HepG2 (cell line): ENCODE measurements at regions not wholly inside any gene's neighbourhood (a gene's known extent, or its start where the extent isn't known, plus 50 kb on each side); places are given as distances from the start of the nearest gene placed in this dataset.

Source experiments
- ADNP ChIP-seq: sonication (generic); formaldehyde crosslinking; IDR thresholded peaks from 2 replicates; pipeline ENCODE4 v1.4.0; 2020; ENCODE audit warnings: missing genetic modification reagents
- ATF7-NPFF ChIP-seq: sonication (generic); formaldehyde crosslinking; IDR thresholded peaks from 2 replicates; pipeline ENCODE4 v1.8.1; 2023; ENCODE audit warnings: mild to moderate bottlenecking, low read depth, missing genetic modification reagents, moderate library complexity
- CERS6 ChIP-seq: sonication (generic); formaldehyde crosslinking; IDR thresholded peaks from 2 replicates; pipeline ENCODE4 v1.5.0; 2020; ENCODE audit warnings: missing genetic modification reagents
- EZH2 ChIP-seq: conservative IDR thresholded peaks from 2 replicates; pipeline ENCODE4 v1.6.1; 2012; ENCODE audit warnings: mild to moderate bottlenecking, low read depth, low read length, moderate library complexity
- GPBP1L1 ChIP-seq: sonication (generic); formaldehyde crosslinking; IDR thresholded peaks from 2 replicates; pipeline ENCODE4 v1.5.0; 2020; ENCODE audit warnings: mild to moderate bottlenecking, missing genetic modification reagents
- HNF1A ChIP-seq, 2 experiments: sonication (generic) in 1 of 2; formaldehyde crosslinking in 1 of 2; IDR thresholded peaks; 2 replicates each; pipeline versions ENCODE4 v1.4.0 to v1.6.1; 2016 to 2020; ENCODE audit warnings: borderline replicate concordance in 1 of 2, low read depth in 1 of 2, mild to moderate bottlenecking in 1 of 2, missing genetic modification reagents in 1 of 2
- HNRNPLL ChIP-seq: fragments of 200-400 bp; formaldehyde crosslinking; IDR thresholded peaks from 2 replicates; pipeline ENCODE4 v1.6.1; 2017; ENCODE audit warnings: mild to moderate bottlenecking, low read depth, low read length; ENCODE audit not compliant: poor library complexity, severe bottlenecking
- MIXL1 ChIP-seq: IDR thresholded peaks from 2 replicates; pipeline ENCODE4 v1.6.1; 2016
- MNT ChIP-seq: fragments of 450-650 bp; IDR thresholded peaks from 2 replicates; pipeline ENCODE4 v1.6.1; 2016
- MXD4 ChIP-seq: IDR thresholded peaks from 2 replicates; pipeline ENCODE4 v1.6.1; 2016; ENCODE audit warnings: mild to moderate bottlenecking, missing biosample characterization, missing genetic modification reagents
- RXRB ChIP-seq: IDR thresholded peaks from 2 replicates; pipeline ENCODE4 v1.6.1; 2016; ENCODE audit warnings: borderline replicate concordance, missing genetic modification reagents, missing compliant biosample characterization
- SAP130 ChIP-seq: IDR thresholded peaks from 2 replicates; pipeline ENCODE4 v1.6.1; 2016; ENCODE audit warnings: low read depth
- SMC3 ChIP-seq: IDR thresholded peaks from 2 replicates; pipeline ENCODE4 v1.6.1; 2011; ENCODE audit warnings: low read length, improper control_type of control experiment
- SRSF4 ChIP-seq: fragments of 200-400 bp; formaldehyde crosslinking; IDR thresholded peaks from one replicate; pipeline ENCODE4 v1.6.1; 2018; ENCODE audit warnings: mild to moderate bottlenecking, low read depth, low read length, moderate library complexity; ENCODE audit not compliant: poor library complexity, severe bottlenecking
- THAP8 ChIP-seq: sonication (generic); formaldehyde crosslinking; IDR thresholded peaks from 2 replicates; pipeline ENCODE4 v1.5.1; 2020; ENCODE audit warnings: missing genetic modification reagents, mild to moderate bottlenecking, borderline replicate concordance
- TSC22D2 ChIP-seq: sonication (generic); formaldehyde crosslinking; IDR thresholded peaks from 2 replicates; pipeline ENCODE4 v1.5.1; 2020; ENCODE audit warnings: missing genetic modification reagents, mild to moderate bottlenecking, borderline replicate concordance
- ZFP36L1 ChIP-seq: sonication (generic); formaldehyde crosslinking; IDR thresholded peaks from 2 replicates; pipeline ENCODE4 v1.8.0; 2022; ENCODE audit warnings: mild to moderate bottlenecking, missing genetic modification reagents, moderate library complexity
- ZNF577 ChIP-seq: sonication (generic); formaldehyde crosslinking; IDR thresholded peaks from 2 replicates; pipeline ENCODE4 v1.4.0; 2020; ENCODE audit warnings: mild to moderate bottlenecking, low read depth, missing genetic modification reagents, borderline replicate concordance
- ZNF598 ChIP-seq: sonication (generic); formaldehyde crosslinking; IDR thresholded peaks from 2 replicates; pipeline ENCODE4 v1.5.1; 2020; ENCODE audit warnings: mild to moderate bottlenecking, missing genetic modification reagents, borderline replicate concordance
- ZNF878 ChIP-seq: sonication (generic); formaldehyde crosslinking; IDR thresholded peaks from 2 replicates; pipeline ENCODE4 v1.8.1; 2023; ENCODE audit warnings: mild to moderate bottlenecking, missing genetic modification reagents, moderate library complexity

GRCh38 chr6:26249957-26250697 is 114.9 kb upstream of the BTN3A2 start (continued):
- TF ChIP-seq MXD4 (CRISPR knock-in tag) (no peak; the same call in 1 of the 2 replicates), SAP130 (CRISPR knock-in tag) (no peak; the same call in 1 of the 2 replicates), ZNF878 (CRISPR knock-in tag) (no peak), HNF1A (IDR thresholded peaks at IDR 0.05; ENCODE audit: low read depth) (no peak), HNF1A (CRISPR knock-in tag; IDR thresholded peaks at IDR 0.05; ENCODE audit: borderline replicate concordance) (no peak), CERS6 (CRISPR knock-in tag) (no peak), MNT (no peak), SRSF4 (no peak), ADNP (no peak), GPBP1L1 (no peak), ZFP36L1 (CRISPR knock-in tag) (peak; percentile 66; the same call in 1 of the 2 replicates), ZNF577 (CRISPR knock-in tag) (no peak), TSC22D2 (CRISPR knock-in tag) (no peak), SMC3 (no peak; the same call in 1 of the 2 replicates), EZH2 (peak; percentile 51; the same call in 1 of the 2 replicates), THAP8 (no peak), HNRNPLL (peak; percentile 92), ZNF598 (CRISPR knock-in tag) (peak; percentile 91; the same call in 1 of the 2 replicates), MIXL1 (CRISPR knock-in tag) (no peak; the same call in 1 of the 2 replicates), RXRB (CRISPR knock-in tag) (peak; percentile 66), ATF7-NPFF (CRISPR knock-in tag) (peak; percentile 82; the same call in 1 of the 2 replicates)
